Brain microvascular endothelial cell (primary cell): ENCODE measurements at regions not wholly inside any gene's neighbourhood (a gene's known extent, or its start where the extent isn't known, plus 50 kb on each side); places are given as distances from the start of the nearest gene placed in this dataset.
A peak's percentile ranks its signal among the peaks of the same experiment; 100 is the strongest.

ENCODE experiments used
- DNase-seq: peaks from one replicate; pipeline ENCODE4 v3.0.0-alpha.2; 2020
- H3K27ac ChIP-seq: fragments of 250-450 bp; sonication (Bioruptor Pico); 2 replicates; pipeline ENCODE4 v1.5.1; 2020; ENCODE audit warnings: mild to moderate bottlenecking, moderate library complexity
- H3K27me3 ChIP-seq: fragments of 250-450 bp; sonication (Bioruptor Pico); replicated peaks from 2 replicates; pipeline ENCODE4 v1.5.1; 2020; ENCODE audit warnings: mild to moderate bottlenecking
- H3K36me3 ChIP-seq: fragments of 250-450 bp; sonication (Bioruptor Pico); replicated peaks from 2 replicates; pipeline ENCODE4 v1.5.1; 2020; ENCODE audit warnings: mild to moderate bottlenecking
- H3K4me3 ChIP-seq: 2 replicates; pipeline ENCODE4 v1.5.1; 2011; ENCODE audit warnings: low read depth, mild to moderate bottlenecking, control low read depth, low read length, moderate library complexity
- in situ Hi-C: cut with HindIII; loops from 2 replicates; pipeline ENCODE4 v1.10.0; 2017; ENCODE audit warnings: low sequenced_read_pairs, low pct_ligation_motif_present
- TF ChIP-seq, protein P1 (sequence below): IDR thresholded peaks from 2 replicates; pipeline ENCODE4 v1.5.1; 2011; ENCODE audit warnings: low read depth, mild to moderate bottlenecking, moderate library complexity, low read length, control low read depth, inconsistent platforms; ENCODE audit errors: missing control alignments

GRCh38 chr2:188798159-188798558 is 176.0 kb upstream of the COL3A1 start:
- TF ChIP-seq, protein P1, sequence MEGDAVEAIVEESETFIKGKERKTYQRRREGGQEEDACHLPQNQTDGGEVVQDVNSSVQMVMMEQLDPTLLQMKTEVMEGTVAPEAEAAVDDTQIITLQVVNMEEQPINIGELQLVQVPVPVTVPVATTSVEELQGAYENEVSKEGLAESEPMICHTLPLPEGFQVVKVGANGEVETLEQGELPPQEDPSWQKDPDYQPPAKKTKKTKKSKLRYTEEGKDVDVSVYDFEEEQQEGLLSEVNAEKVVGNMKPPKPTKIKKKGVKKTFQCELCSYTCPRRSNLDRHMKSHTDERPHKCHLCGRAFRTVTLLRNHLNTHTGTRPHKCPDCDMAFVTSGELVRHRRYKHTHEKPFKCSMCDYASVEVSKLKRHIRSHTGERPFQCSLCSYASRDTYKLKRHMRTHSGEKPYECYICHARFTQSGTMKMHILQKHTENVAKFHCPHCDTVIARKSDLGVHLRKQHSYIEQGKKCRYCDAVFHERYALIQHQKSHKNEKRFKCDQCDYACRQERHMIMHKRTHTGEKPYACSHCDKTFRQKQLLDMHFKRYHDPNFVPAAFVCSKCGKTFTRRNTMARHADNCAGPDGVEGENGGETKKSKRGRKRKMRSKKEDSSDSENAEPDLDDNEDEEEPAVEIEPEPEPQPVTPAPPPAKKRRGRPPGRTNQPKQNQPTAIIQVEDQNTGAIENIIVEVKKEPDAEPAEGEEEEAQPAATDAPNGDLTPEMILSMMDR: no peak
- in situ Hi-C loops: no loop called here
- Histone ChIP-seq H3K4me3 (no peak overlapping the region), H3K27me3 (no peaks in the 10 kb centered on the region), H3K27ac (no peak overlapping the region), H3K36me3 (no peaks in the 10 kb centered on the region)
- no peak for DNase-seq

DNA sequence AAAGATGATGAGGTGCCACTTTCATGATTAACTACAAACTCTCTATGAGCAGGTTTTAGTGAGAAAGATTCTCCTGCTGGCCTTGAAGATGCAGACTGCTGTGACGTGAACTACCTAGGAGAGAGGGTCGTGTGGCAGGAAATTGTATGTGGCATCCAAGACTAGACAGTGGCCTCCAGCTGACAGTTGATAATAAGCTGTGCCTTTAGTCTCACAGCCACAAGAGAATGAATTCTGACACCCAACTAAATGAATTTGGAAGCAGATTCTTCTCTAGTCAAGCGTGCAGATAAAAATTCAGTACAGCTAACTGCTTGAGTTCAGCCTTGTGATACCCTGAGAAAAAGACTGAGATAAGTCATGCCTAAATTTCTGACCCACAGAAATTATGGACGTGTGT is 169.0 kb upstream of the COL3A1 start:
- in situ Hi-C loops: no loop called here
- no peaks in the 10 kb centered on the region for H3K36me3 ChIP-seq
- TF ChIP-seq, protein P1: no peak

DNA sequence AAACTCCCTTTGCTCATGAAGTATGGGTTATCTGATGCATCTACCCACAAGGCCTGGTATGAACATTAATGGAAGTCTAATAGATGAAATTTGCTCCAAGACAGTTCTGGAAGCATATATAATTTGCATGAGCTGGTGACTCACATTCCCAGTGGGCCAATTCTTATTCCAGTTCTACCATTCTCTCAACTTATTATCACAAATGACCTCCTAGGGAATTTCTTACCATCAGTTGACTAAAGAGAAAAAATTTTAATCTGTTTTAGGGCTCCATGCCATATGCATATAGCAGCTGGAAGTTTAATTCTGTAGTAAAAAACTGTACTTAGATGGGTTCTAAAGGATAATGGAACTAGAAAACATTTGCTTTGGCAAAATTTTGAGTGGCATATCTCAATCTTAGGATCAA is 165.2 kb upstream of the COL3A1 start:
- DNase-seq: peak; percentile 74
- no peak overlapping the region for H3K27ac ChIP-seq
- H3K4me3 ChIP-seq: no peak overlapping the region
- no peaks in the 10 kb centered on the region for H3K27me3 ChIP-seq
- H3K36me3 ChIP-seq: no peaks in the 10 kb centered on the region
- in situ Hi-C loops: no loop called here
- TF ChIP-seq, protein P1: no peak

More for the DNA sequence above, 169.0 kb upstream of the COL3A1 start:
- H3K4me3 ChIP-seq: no peak overlapping the region
- no peak overlapping the region for H3K27ac ChIP-seq
- H3K27me3 ChIP-seq: no peaks in the 10 kb centered on the region
- DNase-seq: no peak

DNA sequence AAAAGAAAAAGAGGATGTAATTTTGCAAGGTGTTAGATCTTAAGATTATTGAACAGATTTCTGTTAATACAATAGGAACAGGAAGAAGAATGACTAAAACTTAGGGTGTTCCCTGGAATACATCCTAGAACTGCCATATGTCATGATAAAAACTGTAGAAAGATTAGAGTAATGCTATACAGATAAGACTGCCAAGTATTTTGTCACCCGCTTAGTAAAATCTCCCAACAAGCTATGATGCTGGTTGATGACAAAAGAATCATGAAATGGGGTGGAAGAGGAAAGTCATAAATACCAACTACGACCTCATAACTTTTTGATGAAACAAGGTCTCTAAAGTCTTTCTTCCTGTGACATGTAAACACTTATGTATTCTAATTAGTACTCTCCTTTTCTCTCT is 163.6 kb upstream of the COL3A1 start:
- TF ChIP-seq, protein P1: no peak
- in situ Hi-C loops: no loop called here
- Histone ChIP-seq H3K4me3 (no peak overlapping the region), H3K27me3 (no peaks in the 10 kb centered on the region), H3K27ac (peak overlapping the region; percentile 60), H3K36me3 (no peaks in the 10 kb centered on the region)
- DNase-seq: no peak

DNA sequence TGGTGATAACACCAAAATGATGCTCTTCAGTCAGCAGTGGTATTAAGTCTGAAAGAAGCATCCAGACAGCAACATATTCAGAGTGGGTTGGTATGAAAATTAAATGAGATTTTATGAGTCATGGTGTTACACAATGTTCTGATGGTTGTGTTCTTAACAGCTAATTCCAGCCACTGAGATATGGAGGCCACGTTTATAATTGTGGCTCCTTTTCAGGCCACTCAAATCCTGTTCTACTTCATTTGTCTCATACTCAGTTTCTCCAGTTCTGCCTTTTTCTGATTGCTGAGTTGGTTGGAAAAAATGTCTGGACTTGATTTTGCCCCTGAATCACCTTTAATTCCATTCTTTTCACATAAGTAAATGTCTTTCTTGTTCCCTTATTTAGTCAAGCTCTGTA is 162.7 kb upstream of the COL3A1 start:
- in situ Hi-C loops: no loop called here
- Histone ChIP-seq H3K27me3 (no peaks in the 10 kb centered on the region), H3K36me3 (no peaks in the 10 kb centered on the region), H3K27ac (peak overlapping the region; percentile 60), H3K4me3 (no peak overlapping the region)
- peak; percentile 50 for DNase-seq
- TF ChIP-seq, protein P1: no peak

DNA sequence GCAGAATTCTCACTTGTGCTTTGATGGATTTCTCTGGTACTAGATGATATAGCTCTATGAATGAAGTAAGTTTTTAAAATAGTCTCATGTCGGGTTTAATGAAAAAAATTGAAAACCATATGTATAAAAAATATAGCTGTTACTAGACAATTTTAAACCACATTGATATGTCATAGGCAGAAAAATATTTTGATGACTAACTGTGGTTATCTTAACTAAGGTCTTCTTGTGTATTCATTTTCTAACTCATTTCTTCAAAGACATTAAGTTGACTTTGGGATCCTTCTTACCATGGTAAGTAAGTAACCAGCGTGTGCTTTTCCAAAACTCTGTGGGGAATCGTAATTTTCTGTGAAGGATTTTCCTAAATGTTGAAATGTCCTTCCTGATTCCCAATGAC is 160.9 kb upstream of the COL3A1 start:
- Histone ChIP-seq H3K27me3 (no peaks in the 10 kb centered on the region), H3K36me3 (no peaks in the 10 kb centered on the region), H3K4me3 (no peak overlapping the region), H3K27ac (peak overlapping the region; percentile 47)
- in situ Hi-C loops: no loop called here
- TF ChIP-seq, protein P1: no peak
- no peak for DNase-seq
